Mesodermal cell (in vitro differentiated cells): ENCODE measurements at regions not wholly inside any gene's neighbourhood (a gene's known extent, or its start where the extent isn't known, plus 50 kb on each side); places are given as distances from the start of the nearest gene placed in this dataset.

Experiments
- H3K27ac ChIP-seq: 2 replicates; pipeline ENCODE4 v1.7.0; 2013; ENCODE audit warnings: mild to moderate bottlenecking, low read depth, low read length, moderate library complexity; ENCODE audit not compliant: severe bottlenecking
- H3K36me3 ChIP-seq: 2 replicates; pipeline ENCODE4 v1.7.1; 2013; ENCODE audit warnings: mild to moderate bottlenecking, low read length, moderate library complexity; ENCODE audit not compliant: control insufficient read depth, insufficient read depth
- H3K4me1 ChIP-seq: one replicate; pipeline ENCODE4 v1.7.1; 2013; ENCODE audit warnings: mild to moderate bottlenecking, low read length; ENCODE audit not compliant: insufficient read depth, control insufficient read depth, poor library complexity, severe bottlenecking
- H3K4me3 ChIP-seq: 2 replicates; pipeline ENCODE4 v1.7.0; 2013; ENCODE audit warnings: low read length, control low read depth, mild to moderate bottlenecking; ENCODE audit not compliant: insufficient read depth, poor library complexity, severe bottlenecking; ENCODE audit errors: extremely low read depth
- H3K9me3 ChIP-seq: 2 replicates; pipeline ENCODE4 v1.7.1; 2013; ENCODE audit warnings: mild to moderate bottlenecking, low read length, moderate library complexity; ENCODE audit not compliant: control insufficient read depth
- WGBS, 2 experiments: methylation state at CpG; one replicate each; pipeline ENCODE4 v1.1.5; 2013; ENCODE audit warnings: missing lambda C conversion rate in 2 of 2; ENCODE audit not compliant: insufficient coverage in 2 of 2; 5-methylcytosine and 5-hydroxymethylcytosine counted together

DNA sequence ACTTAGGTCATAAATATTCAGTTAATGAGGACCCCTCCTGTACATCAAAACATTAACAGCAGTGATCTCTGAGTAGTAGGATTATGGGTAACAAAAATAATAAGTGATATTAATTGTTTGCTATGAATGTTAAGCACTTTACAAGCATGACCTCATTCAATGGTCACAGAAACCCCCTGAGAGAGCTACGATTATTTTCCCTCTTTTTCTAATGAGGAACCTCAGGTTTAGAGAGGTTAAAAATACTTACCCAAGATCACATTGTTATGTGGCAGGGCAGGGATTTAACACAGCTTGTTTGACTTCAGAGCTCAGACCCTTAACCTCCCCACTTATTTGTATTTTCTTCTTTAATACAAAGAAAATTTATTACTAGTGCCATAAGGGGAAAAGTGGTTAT is 228.2 kb downstream of the TBL1XR1 start:
- no peak overlapping the region for H3K27ac ChIP-seq
- 60% methylated on average over 1 of the region's 1 CpG; no CpG with 5 or more reads in 1 of the 2 experiments for WGBS, 2 experiments
- H3K9me3 ChIP-seq = no peaks in the 10 kb centered on the region
- H3K4me1 ChIP-seq = peaks cover 8% of the 10 kb centered on the region
- no peaks in the 10 kb centered on the region for H3K36me3 ChIP-seq
- no peak overlapping the region for H3K4me3 ChIP-seq

DNA sequence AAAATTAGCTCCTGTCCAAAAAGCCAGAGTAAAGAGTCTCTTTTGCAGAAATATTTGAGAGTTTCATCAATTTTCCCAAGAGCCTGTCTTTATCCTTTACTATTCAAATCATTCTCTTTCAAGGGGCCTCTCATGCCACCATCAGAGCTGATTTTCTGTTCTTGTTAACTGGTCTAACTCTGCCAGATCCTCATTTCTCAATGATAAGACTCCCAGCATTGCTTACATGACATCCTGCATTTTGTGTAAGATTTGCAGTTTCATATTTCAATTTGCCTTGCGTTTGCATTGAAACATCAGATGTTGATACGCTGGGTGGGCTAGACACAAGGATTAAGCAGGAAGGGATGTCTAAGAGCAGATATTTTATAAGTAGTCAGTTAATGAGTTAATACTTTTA is 228.7 kb downstream of the TBL1XR1 start:
- Histone ChIP-seq H3K4me3 (no peak overlapping the region), H3K4me1 (peaks cover 8% of the 10 kb centered on the region), H3K36me3 (no peaks in the 10 kb centered on the region), H3K9me3 (no peaks in the 10 kb centered on the region), H3K27ac (no peak overlapping the region)
- 93% methylated on average over 2 of the region's 2 CpGs; no CpG with 5 or more reads in 1 of the 2 experiments for WGBS, 2 experiments

DNA sequence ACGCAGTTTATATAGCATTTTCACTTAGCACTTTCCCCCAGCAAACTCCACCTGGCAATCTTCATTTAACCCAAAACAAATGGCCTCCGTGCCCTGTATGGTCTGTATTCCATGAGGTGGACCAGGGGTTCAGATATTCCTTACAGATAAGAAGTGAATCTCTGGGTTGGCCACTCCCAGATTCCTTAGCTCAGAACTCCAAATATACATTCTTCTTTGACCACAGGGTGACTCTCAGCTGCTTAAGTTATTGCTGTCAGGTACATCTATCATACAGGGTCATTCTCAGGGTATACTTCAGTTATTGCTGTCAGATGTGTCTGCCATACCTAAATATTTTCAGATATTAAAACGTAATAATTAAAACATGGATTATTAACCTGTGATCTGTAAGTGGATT is 229.8 kb downstream of the TBL1XR1 start:
- H3K4me3 ChIP-seq = no peak overlapping the region
- no peak overlapping the region for H3K27ac ChIP-seq
- 80% methylated on average over 1 of the region's 3 CpGs for WGBS, 2 experiments
- no peaks in the 10 kb centered on the region for H3K36me3 ChIP-seq
- peaks cover 8% of the 10 kb centered on the region for H3K4me1 ChIP-seq
- H3K9me3 ChIP-seq = no peaks in the 10 kb centered on the region

DNA sequence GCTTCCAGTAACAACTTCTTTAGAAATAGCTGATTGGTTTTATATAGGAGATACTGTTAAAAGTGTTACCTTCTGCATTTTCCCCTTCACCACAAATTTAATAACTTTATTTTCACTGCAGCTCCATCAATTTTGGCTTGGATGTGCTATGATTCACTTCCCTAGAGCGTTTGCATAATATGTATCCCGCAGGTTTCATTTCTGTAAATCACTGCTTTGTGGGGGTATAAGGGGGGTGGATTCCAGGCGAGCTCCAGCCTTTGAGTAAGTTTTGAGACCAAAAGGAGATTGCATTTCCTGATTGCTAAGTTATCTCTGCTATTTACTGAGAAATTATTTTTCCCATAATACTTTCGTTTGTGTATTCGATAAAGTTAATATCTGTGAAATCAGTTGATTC is 232.6 kb downstream of the TBL1XR1 start:
- no peak overlapping the region for H3K4me3 ChIP-seq
- H3K4me1 ChIP-seq = peaks cover 8% of the 10 kb centered on the region
- WGBS, 2 experiments = 70 to 100% methylated on average over 1 to 2 of the region's 5 CpGs
- no peak overlapping the region for H3K27ac ChIP-seq
- H3K9me3 ChIP-seq = no peaks in the 10 kb centered on the region
- no peaks in the 10 kb centered on the region for H3K36me3 ChIP-seq

DNA sequence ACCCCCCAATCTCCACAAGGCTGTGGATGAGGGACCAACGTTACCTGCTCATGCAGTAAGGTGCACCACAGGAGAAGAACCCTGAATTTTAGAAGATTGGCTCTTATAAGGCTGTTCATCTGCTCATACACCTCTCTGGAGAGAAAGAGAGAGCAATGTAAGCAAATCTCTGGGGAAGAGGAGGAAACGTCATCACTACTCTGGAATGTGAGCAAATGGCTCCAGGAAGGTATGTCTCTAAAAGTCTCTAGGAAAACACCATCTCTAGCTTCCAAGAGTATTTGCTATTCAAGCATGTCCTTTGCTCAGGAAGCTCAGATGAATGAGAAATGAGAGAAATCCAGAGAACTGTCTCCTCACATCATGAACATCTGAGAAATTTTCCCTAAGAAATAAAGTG is 235.4 kb downstream of the TBL1XR1 start:
- Histone ChIP-seq H3K9me3 (no peaks in the 10 kb centered on the region), H3K4me3 (no peak overlapping the region), H3K4me1 (no peaks in the 10 kb centered on the region), H3K36me3 (no peaks in the 10 kb centered on the region), H3K27ac (peak overlapping the region; percentile 54)
- WGBS, 2 experiments = 100% methylated on average over 1 of the region's 2 CpGs; no CpG with 5 or more reads in 1 of the 2 experiments

DNA sequence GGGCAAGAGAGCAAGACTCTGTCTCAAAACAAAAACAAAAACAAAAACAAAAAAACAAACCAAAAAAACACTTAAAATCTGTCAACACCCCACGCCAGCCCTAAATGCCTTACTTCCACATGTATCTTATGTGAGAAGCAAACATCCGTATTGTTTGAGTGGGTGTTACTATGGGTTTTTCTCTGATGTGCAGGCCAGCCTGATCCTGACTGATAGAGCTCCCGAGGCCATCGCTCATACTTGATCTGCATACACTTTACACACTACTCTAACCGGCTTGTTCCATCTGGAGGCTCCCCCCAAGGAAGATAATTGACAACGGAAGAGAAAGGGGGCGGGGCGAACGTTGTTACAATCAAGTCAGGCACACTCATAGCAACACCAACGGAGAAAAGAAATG is 237.4 kb downstream of the TBL1XR1 start:
- 100% methylated on average over 2 of the region's 10 CpGs; no CpG with 5 or more reads in 1 of the 2 experiments for WGBS, 2 experiments
- Histone ChIP-seq H3K4me1 (no peaks in the 10 kb centered on the region), H3K9me3 (no peaks in the 10 kb centered on the region), H3K27ac (no peak overlapping the region), H3K4me3 (no peak overlapping the region), H3K36me3 (no peaks in the 10 kb centered on the region)

DNA sequence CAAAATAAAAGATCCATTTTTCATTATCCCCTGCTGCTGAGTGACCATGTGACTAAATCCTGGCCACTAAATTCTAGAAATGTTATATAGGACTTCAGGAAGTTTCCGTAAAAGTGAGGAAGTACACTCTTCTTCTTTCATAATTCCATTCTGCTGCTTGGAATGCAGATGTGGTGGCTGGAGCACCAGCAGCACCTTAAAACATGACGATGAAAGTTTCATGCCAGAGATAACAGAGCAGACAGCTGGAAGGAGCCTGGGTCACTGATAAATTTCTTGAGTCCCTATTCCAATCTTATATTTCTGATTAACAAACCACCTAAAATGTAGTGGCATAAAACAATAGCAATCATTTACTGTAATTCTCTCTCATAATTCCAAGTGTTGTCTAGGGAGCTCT is 238.7 kb downstream of the TBL1XR1 start:
- Histone ChIP-seq H3K36me3 (no peaks in the 10 kb centered on the region), H3K4me3 (no peak overlapping the region), H3K27ac (no peak overlapping the region), H3K4me1 (peaks cover 2% of the 10 kb centered on the region), H3K9me3 (no peaks in the 10 kb centered on the region)
- WGBS, 2 experiments = 90 to 100% methylated on average over 1 to 2 of the region's 2 CpGs

DNA sequence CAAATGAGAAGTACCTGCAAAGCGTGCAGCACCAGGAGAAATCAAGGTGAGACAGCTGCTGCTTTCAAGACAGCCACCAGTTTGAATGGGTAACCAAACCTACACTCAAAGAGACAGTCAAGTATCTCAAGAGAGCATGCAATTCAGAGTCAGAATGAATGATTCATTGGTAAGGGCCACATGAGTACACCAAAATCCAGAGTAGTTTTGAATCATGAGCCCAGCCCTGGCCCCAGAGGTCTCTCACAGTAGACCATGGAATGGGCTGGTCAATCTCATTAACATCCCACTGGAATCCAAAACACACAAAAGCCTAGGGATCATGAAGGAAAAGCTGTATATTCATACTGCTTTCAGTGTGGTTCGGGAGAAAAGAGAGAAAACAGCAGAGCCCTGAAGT is 242.8 kb downstream of the TBL1XR1 start:
- Histone ChIP-seq H3K27ac (no peak overlapping the region), H3K36me3 (no peaks in the 10 kb centered on the region), H3K4me3 (no peak overlapping the region), H3K9me3 (no peaks in the 10 kb centered on the region), H3K4me1 (peaks cover 23% of the 10 kb centered on the region)
- 100% methylated on average over 1 to 2 of the region's 2 CpGs for WGBS, 2 experiments

DNA sequence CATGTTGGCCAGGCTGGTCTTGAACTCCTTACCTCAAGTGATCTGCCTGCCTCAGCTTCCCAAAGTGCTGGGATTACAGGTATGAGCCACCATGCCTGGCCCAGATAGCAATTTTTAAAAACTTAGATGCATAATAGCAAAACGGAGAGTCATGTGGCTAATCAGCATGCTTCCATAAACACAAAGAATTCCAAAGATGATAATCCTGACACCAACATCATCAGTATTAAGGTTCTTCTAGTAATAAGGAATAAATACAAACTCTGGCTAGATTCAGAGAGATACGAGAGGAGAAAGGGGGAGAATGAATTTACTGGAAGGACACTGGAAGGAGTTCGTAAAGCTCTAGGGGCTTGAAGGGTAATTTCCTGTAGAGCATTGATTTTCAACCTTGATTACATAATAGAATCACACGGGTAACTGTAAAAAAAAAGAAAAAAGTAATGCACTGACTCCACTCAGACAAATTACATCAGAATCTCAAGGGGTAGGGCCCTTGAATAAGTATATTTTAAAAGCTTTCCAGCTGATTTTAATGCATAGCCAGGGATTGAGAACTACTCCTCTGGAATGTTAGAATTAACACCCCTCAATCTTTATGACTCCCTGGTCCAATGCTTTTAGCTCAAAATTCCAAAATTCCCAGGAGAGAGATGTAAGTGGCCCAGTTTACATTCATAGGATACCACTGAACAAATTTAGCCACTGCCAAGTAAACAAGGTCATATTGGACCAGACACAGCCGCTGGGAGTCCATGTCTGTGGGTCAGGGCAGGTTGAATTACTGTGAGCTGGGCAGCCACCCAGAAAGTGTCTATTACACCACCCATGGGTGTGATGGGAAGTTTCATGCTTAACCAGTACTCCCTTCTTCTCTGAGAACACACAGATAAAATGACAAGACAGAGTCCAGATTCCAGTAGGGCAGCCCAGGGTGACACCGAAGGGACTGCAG is 243.9 kb downstream of the TBL1XR1 start:
- 94% methylated on average over 3 of the region's 6 CpGs; no CpG with 5 or more reads in 1 of the 2 experiments for WGBS, 2 experiments
- Histone ChIP-seq H3K36me3 (no peaks in the 10 kb centered on the region), H3K9me3 (no peaks in the 10 kb centered on the region), H3K4me1 (peaks cover 23% of the 10 kb centered on the region), H3K27ac (no peak overlapping the region), H3K4me3 (no peak overlapping the region)

DNA sequence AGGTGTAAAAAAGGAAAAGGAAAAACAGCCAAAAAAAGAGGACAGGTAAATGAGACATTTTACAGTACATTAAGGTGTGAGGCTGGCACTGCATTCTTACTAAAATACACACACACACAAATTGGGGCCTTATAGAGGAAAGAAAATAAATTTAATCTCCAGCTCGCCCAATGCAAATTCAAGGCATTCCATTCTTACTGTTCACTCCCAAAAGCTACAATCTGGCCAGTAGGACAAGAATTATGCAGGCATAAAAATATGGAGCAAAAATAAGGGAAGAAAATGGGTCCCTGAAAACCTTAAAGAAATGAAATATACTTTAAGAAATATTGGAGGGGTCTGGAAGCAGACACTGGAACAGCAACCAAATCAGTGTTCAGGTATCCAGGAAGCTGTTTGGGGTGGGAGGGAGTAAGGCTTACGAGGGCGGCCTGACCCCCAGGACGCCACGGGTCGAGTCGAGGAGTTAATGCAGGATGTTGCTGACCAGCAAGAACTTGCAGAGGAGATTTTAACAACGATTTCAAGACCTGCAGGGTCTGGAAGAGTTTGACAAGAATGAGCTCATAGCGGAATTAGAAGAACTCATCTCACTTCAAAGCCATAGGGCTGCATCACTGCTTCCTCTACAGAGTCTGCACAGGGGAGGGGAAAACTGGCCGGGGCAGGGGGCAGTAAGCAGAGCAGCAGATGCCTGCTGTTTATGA is 245.5 kb downstream of the TBL1XR1 start:
- Histone ChIP-seq H3K4me1 (peaks cover 23% of the 10 kb centered on the region), H3K27ac (no peak overlapping the region), H3K4me3 (no peak overlapping the region), H3K9me3 (no peaks in the 10 kb centered on the region), H3K36me3 (no peaks in the 10 kb centered on the region)
- 72 to 84% methylated on average over 6 to 7 of the region's 10 CpGs for WGBS, 2 experiments
